Erythroblast (primary cell): ENCODE measurements at regions not wholly inside any gene's neighbourhood (a gene's known extent, or its start where the extent isn't known, plus 50 kb on each side); places are given as distances from the start of the nearest gene placed in this dataset.

Source experiments
- GATA1 ChIP-seq: IDR thresholded peaks from 2 replicates; pipeline ENCODE4 v1.6.1; 2011; ENCODE audit warnings: low read depth, mild to moderate bottlenecking, control low read depth, low read length, moderate library complexity
- POLR2A ChIP-seq: IDR thresholded peaks from 2 replicates; pipeline ENCODE4 v1.6.1; 2011; ENCODE audit warnings: mild to moderate bottlenecking, low read length

DNA sequence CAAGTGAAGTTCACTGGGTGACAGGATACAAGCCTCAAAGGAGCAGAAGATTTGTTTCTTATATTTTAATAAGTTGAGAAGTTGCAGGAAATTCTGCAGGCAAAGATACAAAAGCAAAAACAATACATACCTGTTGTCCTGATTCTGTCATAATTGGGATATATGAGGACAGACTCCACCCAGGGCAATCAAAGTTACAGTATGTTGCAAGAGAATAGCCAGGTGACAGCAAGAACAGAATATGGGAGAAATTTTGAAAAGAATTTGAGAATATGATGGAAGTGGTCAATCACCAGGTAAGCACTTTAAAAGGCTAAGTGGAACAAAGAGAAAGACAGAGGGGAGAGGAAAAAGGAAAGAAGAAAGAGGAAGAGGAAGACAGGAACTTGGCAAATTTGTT lies 607.6 kb upstream of the ADGRL4 start:
- no peak for TF ChIP-seq POLR2A
- TF ChIP-seq GATA1: no peak
